ENCODE measurements at regions not wholly inside any gene's neighbourhood (a gene's known extent, or its start where the extent isn't known, plus 50 kb on each side); places are given as distances from the start of the nearest gene placed in this dataset.

- Histone ChIP-seq H3K9me3 (no peaks in the 10 kb centered on the region), H3K36me3 (no peaks in the 10 kb centered on the region), H3K4me3 (no peak overlapping the region), H3K27me3 (no peaks in the 10 kb centered on the region), H3K4me1 (peaks cover 0 to 5% (median 0%) of the 10 kb centered on the region in 3 donors), H3K27ac (no peak overlapping the region)
- no peak for DNase-seq
- no peak for TF ChIP-seq CTCF (IDR thresholded peaks at IDR 0.05)
- FAIRE-seq: no peak
- intact Hi-C loops (cut with DNase I): no loop called here
- 5 to 9% methylated on average over 1 of the region's 1 CpG for WGBS, 2 donors
- peak in 1 of 4 donors; percentile 52 for ATAC-seq
Measured at GRCh38 chr5:176131771-176132170, 106.5 kb upstream of the SIMC1 start.

GRCh38 chr5:176132471-176133288 lies 105.5 kb upstream of the SIMC1 start:
- intact Hi-C loops (cut with DNase I): no loop called here
- H3K4me3 ChIP-seq: peak overlapping the region in 1 of 4 donors; percentile 32

GRCh38 chr5:176133289-176133870 lies 104.8 kb upstream of the SIMC1 start:
- DNase-seq (peak in 2 of 6 donors; percentile 29 to 65), ATAC-seq (peak in 3 of 4 donors; percentile 45 to 67 (median 54)), FAIRE-seq (no peak)
- WGBS, 2 donors: 6 to 12% methylated on average over 32 to 34 of the region's 34 CpGs
- no peak for TF ChIP-seq CTCF (IDR thresholded peaks at IDR 0.05)
- peaks cover 0 to 5% (median 0%) of the 10 kb centered on the region in 3 donors for H3K4me1 ChIP-seq
- H3K27me3 ChIP-seq: no peaks in the 10 kb centered on the region
- intact Hi-C loops (cut with DNase I): no loop called here
- H3K36me3 ChIP-seq: no peaks in the 10 kb centered on the region
- H3K4me3 ChIP-seq: peak overlapping the region in 1 of 4 donors; percentile 32
- no peaks in the 10 kb centered on the region for H3K9me3 ChIP-seq
- H3K27ac ChIP-seq: no peak overlapping the region

More at GRCh38 chr5:176132471-176133288, 105.5 kb upstream of the SIMC1 start:
- WGBS, 2 donors: 50% methylated on average over 29 of the region's 29 CpGs
- H3K9me3 ChIP-seq: no peaks in the 10 kb centered on the region
- DNase-seq: peak in 2 of 6 donors; percentile 23 to 66
- H3K27me3 ChIP-seq: no peaks in the 10 kb centered on the region
- H3K36me3 ChIP-seq: no peaks in the 10 kb centered on the region
- H3K27ac ChIP-seq: no peak overlapping the region
- TF ChIP-seq CTCF (IDR thresholded peaks at IDR 0.05): no peak
- peak in 3 of 4 donors; percentile 35 to 59 (median 47) for ATAC-seq
- peaks cover 0 to 5% (median 0%) of the 10 kb centered on the region in 3 donors for H3K4me1 ChIP-seq
- FAIRE-seq: no peak

GRCh38 chr5:176133877-176134276 lies 104.3 kb upstream of the SIMC1 start:
- H3K9me3 ChIP-seq: no peaks in the 10 kb centered on the region
- peaks cover 0 to 5% (median 0%) of the 10 kb centered on the region in 3 donors for H3K4me1 ChIP-seq
- no peaks in the 10 kb centered on the region for H3K27me3 ChIP-seq
- H3K27ac ChIP-seq: no peak overlapping the region
- no peak for FAIRE-seq
- TF ChIP-seq CTCF (IDR thresholded peaks at IDR 0.05): no peak
- 35 to 56% methylated on average over 11 to 15 of the region's 15 CpGs for WGBS, 2 donors
- H3K36me3 ChIP-seq: no peaks in the 10 kb centered on the region
- peak overlapping the region in 1 of 4 donors; percentile 32 for H3K4me3 ChIP-seq
- intact Hi-C loops (cut with DNase I): no loop called here
- no peak for DNase-seq
- no peak for ATAC-seq

Measured in pancreas (tissue), 10 donors.